ENCODE measurements at regions not wholly inside any gene's neighbourhood (a gene's known extent, or its start where the extent isn't known, plus 50 kb on each side); places are given as distances from the start of the nearest gene placed in this dataset.

- TF ChIP-seq ZSCAN20 (CRISPR knock-in tag; IDR thresholded peaks at IDR 0.05) (no peak), CTCF (IDR thresholded peaks at IDR 0.05) (no peak), KDM1A (IDR thresholded peaks at IDR 0.05; ENCODE audit: low read depth) (no peak), PHF8 (IDR thresholded peaks at IDR 0.05; ENCODE audit: borderline replicate concordance, low read depth) (no peak), RAD21 (conservative IDR thresholded peaks at IDR 0.05 in 1 of 2, IDR thresholded peaks at IDR 0.05 in 1 of 2) (no peak), NFE2L2 (conservative IDR thresholded peaks at IDR 0.05; ENCODE audit: low read length) (no peak), CHD4 (IDR thresholded peaks at IDR 0.05; ENCODE audit: borderline replicate concordance) (no peak), JUNB (IDR thresholded peaks at IDR 0.05) (no peak), MAFK (IDR thresholded peaks at IDR 0.05; ENCODE audit: partially characterized antibody) (no peak), POLR2A (IDR thresholded peaks at IDR 0.05; ENCODE audit: low read length) (no peak), BHLHE40 (IDR thresholded peaks at IDR 0.05; ENCODE audit: low read depth, low read length) (no peak), EP300 (IDR thresholded peaks at IDR 0.05) (no peak), MAX (IDR thresholded peaks at IDR 0.05) (no peak), CEBPB (IDR thresholded peaks at IDR 0.05) (peak in 1 of 2 experiments; percentile 27; a peak in 1 of 4 replicates)
Observed at GRCh38 chr7:81583882-81584533, 185.8 kb downstream of the HGF start.
